Glutamatergic neuron (in vitro differentiated cells): ENCODE measurements at regions not wholly inside any gene's neighbourhood (a gene's known extent, or its start where the extent isn't known, plus 50 kb on each side); places are given as distances from the start of the nearest gene placed in this dataset.
"Not testable (repeated sequence)": the region's sequence is repeated elsewhere in the genome, so short reads cannot be mapped to it uniquely, and the experiment has no call there.

Source experiments
- DNase-seq: peaks from one replicate; pipeline ENCODE4 v3.0.0; 2022
- H3K27ac Mint-ChIP-seq: one replicate; pipeline ENCODE4 v1.8.0; 2020; ENCODE audit warnings: mild to moderate bottlenecking, mixed read lengths, inconsistent platforms; ENCODE audit not compliant: unreplicated experiment
- H3K27me3 Mint-ChIP-seq: one replicate; pipeline ENCODE4 v1.8.0; 2020; ENCODE audit warnings: mild to moderate bottlenecking, moderate library complexity, mixed read lengths, inconsistent platforms; ENCODE audit not compliant: unreplicated experiment
- H3K36me3 Mint-ChIP-seq: one replicate; pipeline ENCODE4 v1.8.0; 2020; ENCODE audit warnings: mild to moderate bottlenecking, mixed read lengths, inconsistent platforms; ENCODE audit not compliant: unreplicated experiment
- H3K4me1 Mint-ChIP-seq: one replicate; pipeline ENCODE4 v1.8.0; 2020; ENCODE audit warnings: mild to moderate bottlenecking, low read depth, mixed read lengths, inconsistent platforms; ENCODE audit not compliant: unreplicated experiment
- H3K4me3 Mint-ChIP-seq: one replicate; pipeline ENCODE4 v1.8.0; 2020; ENCODE audit warnings: mild to moderate bottlenecking, mixed read lengths, inconsistent platforms; ENCODE audit not compliant: unreplicated experiment
- H3K9me3 Mint-ChIP-seq: one replicate; pipeline ENCODE4 v1.8.0; 2020; ENCODE audit warnings: mild to moderate bottlenecking, moderate library complexity, mixed read lengths, inconsistent platforms; ENCODE audit not compliant: unreplicated experiment
- CTCF ChIP-seq: fragments of 200-600 bp; sonication (generic); IDR thresholded peaks from one replicate; pipeline ENCODE4 v1.5.0; 2021; ENCODE audit not compliant: partially characterized antibody, unreplicated experiment

- Mint-ChIP-seq H3K4me3 (no peak overlapping the region), H3K27me3 (no peaks in the 10 kb centered on the region), H3K9me3 (peaks cover 2% of the 10 kb centered on the region), H3K36me3 (no peaks in the 10 kb centered on the region), H3K27ac (no peak overlapping the region), H3K4me1 (no peaks in the 10 kb centered on the region)
- no peak for DNase-seq
- no peak for TF ChIP-seq CTCF
These were observed 1716.7 kb downstream of the SLITRK1 start for GRCh38 chr13:82165396-82166174.

DNA sequence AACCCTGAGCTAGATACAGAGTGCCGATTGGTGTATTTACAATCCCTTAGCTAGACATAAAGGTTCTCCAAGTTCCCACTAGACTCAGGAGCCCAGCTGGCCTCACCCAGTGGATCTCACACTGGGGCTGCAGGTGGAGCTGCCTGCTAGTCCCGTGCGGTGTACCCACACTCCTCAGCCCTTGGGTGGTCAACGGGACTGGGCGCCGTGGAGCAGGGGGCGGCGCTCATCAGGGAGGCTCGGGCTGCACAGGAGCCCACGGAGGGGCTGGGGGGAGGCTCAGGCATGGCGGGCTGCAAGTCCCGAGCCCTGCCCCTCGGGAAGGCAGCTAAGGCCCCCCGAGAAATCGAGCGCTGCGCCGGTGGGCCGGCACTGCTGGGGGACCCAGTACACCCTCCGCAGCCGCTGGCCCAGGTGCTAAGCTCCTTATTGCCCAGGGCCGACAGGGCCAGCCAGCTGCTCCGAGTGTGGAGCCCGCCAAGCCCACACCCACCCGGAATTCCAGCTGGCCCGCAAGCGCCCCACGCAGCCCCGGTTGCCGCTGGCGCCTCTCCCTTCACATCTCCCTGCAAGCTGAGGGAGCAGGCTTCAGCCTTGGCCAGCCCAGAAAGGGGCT, 1717.4 kb downstream of the SLITRK1 start:
- H3K9me3 Mint-ChIP-seq, H3K4me1 Mint-ChIP-seq, H3K27me3 Mint-ChIP-seq, H3K36me3 Mint-ChIP-seq, H3K27ac Mint-ChIP-seq, H3K4me3 Mint-ChIP-seq, DNase-seq: not testable (repeated sequence)

DNA sequence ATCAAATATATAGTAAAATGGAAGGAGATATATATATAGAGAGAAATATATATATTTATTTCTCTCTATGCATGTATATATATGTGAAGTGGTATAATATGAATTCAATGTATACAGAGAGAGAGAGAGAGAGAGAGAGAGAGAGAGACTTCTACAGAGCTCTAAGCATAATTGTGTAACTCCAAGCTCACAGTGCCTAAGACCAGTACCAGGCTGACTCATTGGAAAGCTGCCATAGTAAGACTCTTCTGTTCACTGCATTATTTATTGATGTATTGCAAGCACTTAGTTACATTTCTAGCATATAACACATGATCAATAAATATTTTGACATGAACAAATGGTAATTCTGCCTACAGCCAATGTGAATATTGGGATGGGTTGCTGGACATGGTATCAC, 1734.7 kb downstream of the SLITRK1 start:
- Mint-ChIP-seq H3K4me1 (no peaks in the 10 kb centered on the region), H3K36me3 (no peaks in the 10 kb centered on the region), H3K4me3 (no peak overlapping the region), H3K27ac (no peak overlapping the region), H3K9me3 (no peaks in the 10 kb centered on the region), H3K27me3 (no peaks in the 10 kb centered on the region)
- DNase-seq, result no peak
- TF ChIP-seq CTCF, result no peak

- Mint-ChIP-seq H3K27me3 (no peaks in the 10 kb centered on the region), H3K27ac (no peak overlapping the region), H3K4me3 (no peak overlapping the region), H3K36me3 (no peaks in the 10 kb centered on the region), H3K9me3 (no peaks in the 10 kb centered on the region), H3K4me1 (no peaks in the 10 kb centered on the region)
- no peak for TF ChIP-seq CTCF
- no peak for DNase-seq
These were observed 1745.4 kb downstream of the SLITRK1 start for GRCh38 chr13:82136880-82137279.

DNA sequence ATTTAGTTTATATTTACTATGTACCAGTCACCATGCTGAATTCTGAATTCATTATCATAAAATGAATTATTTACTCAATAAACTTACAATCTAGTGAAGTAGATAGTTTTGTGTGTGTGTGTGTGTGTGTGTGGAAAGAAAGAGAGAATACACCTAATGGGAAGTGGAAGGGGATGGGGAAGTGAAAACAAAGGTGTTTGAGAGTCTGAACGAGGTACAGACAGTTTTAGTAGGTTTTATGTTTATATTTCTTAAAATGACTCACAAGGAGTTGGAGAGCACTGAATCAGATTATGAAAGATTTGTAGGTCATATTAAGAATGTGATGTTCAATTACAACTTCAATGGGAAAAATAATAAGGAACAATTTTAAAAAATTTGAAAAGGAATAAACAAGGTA, 1753.0 kb downstream of the SLITRK1 start:
- no peaks in the 10 kb centered on the region for H3K9me3 Mint-ChIP-seq
- H3K27ac Mint-ChIP-seq, result no peak overlapping the region
- no peaks in the 10 kb centered on the region for H3K27me3 Mint-ChIP-seq
- no peaks in the 10 kb centered on the region for H3K36me3 Mint-ChIP-seq
- DNase-seq, result no peak
- H3K4me3 Mint-ChIP-seq, result no peak overlapping the region
- H3K4me1 Mint-ChIP-seq, result no peaks in the 10 kb centered on the region
- TF ChIP-seq CTCF, result no peak
